Activated T-cell treated with anti-CD3 and anti-CD28 coated beads, Interleukin-2, amount 50 U/mL, for 4 hours (primary cell): ENCODE measurements at regions not wholly inside any gene's neighbourhood (a gene's known extent, or its start where the extent isn't known, plus 50 kb on each side); places are given as distances from the start of the nearest gene placed in this dataset.
"Not testable (repeated sequence)": the region's sequence is repeated elsewhere in the genome, so short reads cannot be mapped to it uniquely, and the experiment has no call there.

Source experiments
- ATAC-seq, 2 donors: fragments of 200-7000 bp; cut with Tn5 transposase; one replicate each; pipeline ENCODE4 v1.10.0; 2021
- DNase-seq: peaks from one replicate; pipeline ENCODE4 v3.0.0-alpha.2; 2020
- H3K27me3 Mint-ChIP-seq: one replicate; pipeline ENCODE4 v1.8.0; 2021; ENCODE audit warnings: low read depth, mixed read lengths
- H3K36me3 Mint-ChIP-seq: one replicate; pipeline ENCODE4 v1.8.0; 2022; ENCODE audit warnings: mixed read lengths; ENCODE audit not compliant: insufficient read depth
- H3K4me1 Mint-ChIP-seq: one replicate; pipeline ENCODE4 v1.8.0; 2021; ENCODE audit warnings: low read depth, mixed read lengths
- H3K4me3 Mint-ChIP-seq: one replicate; pipeline ENCODE4 v1.8.0; 2021; ENCODE audit warnings: mild to moderate bottlenecking, moderate library complexity, mixed read lengths
- H3K9me3 Mint-ChIP-seq: one replicate; pipeline ENCODE4 v1.8.0; 2021; ENCODE audit warnings: mixed read lengths

- H3K4me1 Mint-ChIP-seq: no peaks in the 10 kb centered on the region
- H3K4me3 Mint-ChIP-seq: no peak overlapping the region
- no peaks in the 10 kb centered on the region for H3K36me3 Mint-ChIP-seq
Measured at GRCh38 chr12:82600379-82600778, 86.3 kb upstream of the TMTC2 start.

GRCh38 chr12:82603647-82604046 lies 83.1 kb upstream of the TMTC2 start:
- not testable (repeated sequence) for ATAC-seq, H3K36me3 Mint-ChIP-seq, H3K4me1 Mint-ChIP-seq, DNase-seq, H3K9me3 Mint-ChIP-seq, H3K4me3 Mint-ChIP-seq, H3K27me3 Mint-ChIP-seq

More at GRCh38 chr12:82600379-82600778, 86.3 kb upstream of the TMTC2 start:
- no peaks in the 10 kb centered on the region for H3K9me3 Mint-ChIP-seq
- no peaks in the 10 kb centered on the region for H3K27me3 Mint-ChIP-seq
- ATAC-seq (no peak), DNase-seq (no peak)

GRCh38 chr12:82605115-82605514 lies 81.6 kb upstream of the TMTC2 start:
- no peak for DNase-seq
- Mint-ChIP-seq H3K27me3 (no peaks in the 10 kb centered on the region), H3K4me3 (no peak overlapping the region), H3K9me3 (no peaks in the 10 kb centered on the region), H3K4me1 (no peaks in the 10 kb centered on the region), H3K36me3 (no peaks in the 10 kb centered on the region)
- ATAC-seq: no peak

- H3K4me3 Mint-ChIP-seq: no peak overlapping the region
- H3K9me3 Mint-ChIP-seq: no peaks in the 10 kb centered on the region
- DNase-seq (no peak), ATAC-seq (no peak)
- no peaks in the 10 kb centered on the region for H3K27me3 Mint-ChIP-seq
- H3K4me1 Mint-ChIP-seq: no peaks in the 10 kb centered on the region
- H3K36me3 Mint-ChIP-seq: no peaks in the 10 kb centered on the region
Measured at GRCh38 chr12:82608706-82609105, 78.0 kb upstream of the TMTC2 start.

- H3K9me3 Mint-ChIP-seq: no peaks in the 10 kb centered on the region
- no peak overlapping the region for H3K4me3 Mint-ChIP-seq
- no peaks in the 10 kb centered on the region for H3K27me3 Mint-ChIP-seq
- no peak for ATAC-seq
- DNase-seq: no peak
- H3K4me1 Mint-ChIP-seq: no peaks in the 10 kb centered on the region
- no peaks in the 10 kb centered on the region for H3K36me3 Mint-ChIP-seq
Measured at GRCh38 chr12:82609234-82609914, 77.3 kb upstream of the TMTC2 start.

- ATAC-seq (peak in 1 of 2 donors; percentile 18), DNase-seq (no peak)
- Mint-ChIP-seq H3K4me1 (no peaks in the 10 kb centered on the region), H3K36me3 (no peaks in the 10 kb centered on the region), H3K27me3 (no peaks in the 10 kb centered on the region), H3K9me3 (no peaks in the 10 kb centered on the region), H3K4me3 (no peak overlapping the region)
Measured at GRCh38 chr12:82619644-82620043, 67.1 kb upstream of the TMTC2 start.

GRCh38 chr12:82620917-82621316 lies 65.8 kb upstream of the TMTC2 start:
- Mint-ChIP-seq H3K4me3 (no peak overlapping the region), H3K4me1 (no peaks in the 10 kb centered on the region), H3K27me3 (no peaks in the 10 kb centered on the region), H3K36me3 (no peaks in the 10 kb centered on the region), H3K9me3 (no peaks in the 10 kb centered on the region)
- DNase-seq (no peak), ATAC-seq (no peak)

- ATAC-seq (no peak), DNase-seq (no peak)
- Mint-ChIP-seq H3K4me1 (no peaks in the 10 kb centered on the region), H3K9me3 (no peaks in the 10 kb centered on the region), H3K4me3 (no peak overlapping the region), H3K27me3 (no peaks in the 10 kb centered on the region), H3K36me3 (no peaks in the 10 kb centered on the region)
Measured at GRCh38 chr12:82625523-82625922, 61.2 kb upstream of the TMTC2 start.

- H3K27me3 Mint-ChIP-seq: no peaks in the 10 kb centered on the region
- no peak overlapping the region for H3K4me3 Mint-ChIP-seq
- ATAC-seq (no peak), DNase-seq (no peak)
- no peaks in the 10 kb centered on the region for H3K9me3 Mint-ChIP-seq
- H3K36me3 Mint-ChIP-seq: no peaks in the 10 kb centered on the region
- H3K4me1 Mint-ChIP-seq: no peaks in the 10 kb centered on the region
Measured at GRCh38 chr12:82627799-82628198, 58.9 kb upstream of the TMTC2 start.

- H3K4me1 Mint-ChIP-seq, ATAC-seq, H3K36me3 Mint-ChIP-seq, DNase-seq, H3K27me3 Mint-ChIP-seq, H3K4me3 Mint-ChIP-seq, H3K9me3 Mint-ChIP-seq: not testable (repeated sequence)
Measured at GRCh38 chr12:82634495-82635258, 52.0 kb upstream of the TMTC2 start.

GRCh38 chr12:82635263-82635662 lies 51.4 kb upstream of the TMTC2 start:
- DNase-seq (no peak), ATAC-seq (no peak)
- Mint-ChIP-seq H3K27me3 (peaks cover 3% of the 10 kb centered on the region), H3K36me3 (no peaks in the 10 kb centered on the region), H3K9me3 (peaks cover 3% of the 10 kb centered on the region), H3K4me3 (no peak overlapping the region), H3K4me1 (no peaks in the 10 kb centered on the region)
